A549 (cell line): ENCODE measurements at regions not wholly inside any gene's neighbourhood (a gene's known extent, or its start where the extent isn't known, plus 50 kb on each side); places are given as distances from the start of the nearest gene placed in this dataset.

Experiments
- ATAC-seq, 2 experiments: fragments of 200-7000 bp in 1 of 2; fragments of >200 bp in 1 of 2; cut with Nextera tagmentation in 1 of 2; cut with Tn5 transposase in 1 of 2; 3 replicates each; pipeline versions ENCODE4 v1.8.0 to v1.9.1; 2018 to 2020; ENCODE audit warnings: mild to moderate bottlenecking in 1 of 2, moderate library complexity in 1 of 2
- CTCF ChIA-PET: fragments of 300-600 bp; sonication (Branson Sonifier 250); formaldehyde crosslinking; extraction: SDS; loops from one replicate; lab custom pipeline; 2021; ENCODE audit warnings: antibody characterized with exemption, inconsistent platforms; lab: Yijun Ruan, JAX
- POLR2A ChIA-PET: fragments of 350-600 bp; formaldehyde crosslinking; extraction: SDS; loops from one replicate; lab custom pipeline; 2021; ENCODE audit warnings: antibody characterized with exemption, inconsistent platforms; lab: Yijun Ruan, JAX
- DNase-seq, 2 experiments: peaks; one replicate each; pipeline versions ENCODE4 v3.0.0 to v3.0.0-alpha.2; 2011 to 2016; ENCODE audit warnings: low read depth in 1 of 2, low spot score in 1 of 2
- FAIRE-seq: peaks from 2 replicates; lab custom pipeline; 2011; peaks lifted over from hg19 to GRCh38; lab: Jason Lieb, UNC
- H3K27ac ChIP-seq, 2 experiments: fragments of >200 bp; sonication (Bioruptor Twin); formaldehyde crosslinking; 3 replicates each; pipeline ENCODE4 v1.5.1; 2016 to 2017
- H3K4me1 ChIP-seq: fragments of >200 bp; sonication (Bioruptor Twin); formaldehyde crosslinking; 3 replicates; pipeline ENCODE4 v1.6.1; 2016
- H3K4me2 ChIP-seq: fragments of >200 bp; sonication (Bioruptor Twin); formaldehyde crosslinking; 3 replicates; pipeline ENCODE4 v1.6.1; 2016
- H3K4me3 ChIP-seq: fragments of >200 bp; sonication (Bioruptor Twin); formaldehyde crosslinking; 3 replicates; pipeline ENCODE4 v1.5.1; 2016
- H3K9me3 ChIP-seq: fragments of >200 bp; sonication (Bioruptor Twin); formaldehyde crosslinking; 3 replicates; pipeline ENCODE4 v1.6.1; 2016
- BHLHE40 ChIP-seq: IDR thresholded peaks from 2 replicates; pipeline ENCODE4 v1.6.1; 2012; ENCODE audit warnings: low read depth, low read length, inconsistent platforms
- CBX8 ChIP-seq: fragments of 200-600 bp; sonication (generic); IDR thresholded peaks from 2 replicates; pipeline ENCODE4 v1.6.1; 2016
- CEBPB ChIP-seq, 2 experiments: fragments of >200 bp in 1 of 2; sonication (Bioruptor Twin) in 1 of 2; formaldehyde crosslinking in 1 of 2; IDR thresholded peaks; 2 replicates each; pipeline ENCODE4 v1.6.1; 2012 to 2016
- EP300 ChIP-seq, 2 experiments: fragments of >200 bp; sonication (Bioruptor Twin); formaldehyde crosslinking; IDR thresholded peaks; 2 replicates in 1 of 2; 3 replicates in 1 of 2; pipeline ENCODE4 v1.6.1; 2016 to 2017
- FOXS1 ChIP-seq: fragments of 250-450 bp; sonication (Bioruptor Pico); IDR thresholded peaks from 2 replicates; pipeline ENCODE4 v1.5.0; 2020; ENCODE audit warnings: mild to moderate bottlenecking, moderate library complexity
- GATA3 ChIP-seq: IDR thresholded peaks from 2 replicates; pipeline ENCODE4 v1.6.1; 2012; ENCODE audit warnings: borderline replicate concordance
- HEYL ChIP-seq: fragments of 250-450 bp; sonication (Bioruptor Pico); IDR thresholded peaks from 2 replicates; pipeline ENCODE4 v1.8.0; 2021; ENCODE audit warnings: mild to moderate bottlenecking, moderate library complexity
- HOXB5 ChIP-seq: fragments of 250-450 bp; sonication (Bioruptor Pico); IDR thresholded peaks from 2 replicates; pipeline ENCODE4 v1.5.0; 2020; ENCODE audit warnings: mild to moderate bottlenecking, moderate library complexity
- JUN ChIP-seq, 2 experiments: fragments of >200 bp; sonication (Bioruptor Twin); formaldehyde crosslinking; IDR thresholded peaks; 2 replicates in 1 of 2; 3 replicates in 1 of 2; pipeline ENCODE4 v1.6.1; 2016 to 2017
- KDM5A ChIP-seq: fragments of 200-600 bp; sonication (generic); IDR thresholded peaks from 2 replicates; pipeline ENCODE4 v1.6.1; 2016; ENCODE audit warnings: antibody characterized with exemption, mild to moderate bottlenecking
- MAZ ChIP-seq: fragments of 150-350 bp; IDR thresholded peaks from 2 replicates; pipeline ENCODE4 v1.6.1; 2014; ENCODE audit warnings: antibody characterized with exemption, low read depth, low read length, borderline replicate concordance
- NPAS2 ChIP-seq: fragments of 250-450 bp; sonication (Bioruptor Pico); IDR thresholded peaks from 2 replicates; pipeline ENCODE4 v1.8.0; 2022; ENCODE audit warnings: mild to moderate bottlenecking, moderate library complexity, borderline replicate concordance
- PHF8 ChIP-seq: fragments of 200-600 bp; sonication (generic); IDR thresholded peaks from 2 replicates; pipeline ENCODE4 v1.6.1; 2016; ENCODE audit warnings: low read depth, mild to moderate bottlenecking, antibody characterized with exemption, moderate library complexity, borderline replicate concordance
- RCOR1 ChIP-seq: fragments of 150-350 bp; IDR thresholded peaks from 2 replicates; pipeline ENCODE4 v1.6.1; 2014; ENCODE audit warnings: antibody characterized with exemption, low read length, low read depth
- RFX5 ChIP-seq: fragments of 450-650 bp; IDR thresholded peaks from 2 replicates; pipeline ENCODE4 v1.7.1; 2014; ENCODE audit warnings: antibody characterized with exemption, mild to moderate bottlenecking, moderate library complexity
- RNF2 ChIP-seq: fragments of 200-600 bp; sonication (generic); IDR thresholded peaks from 2 replicates; pipeline ENCODE4 v1.6.1; 2016; ENCODE audit warnings: low read depth, mild to moderate bottlenecking, antibody characterized with exemption, moderate library complexity, borderline replicate concordance
- SMC3 ChIP-seq: fragments of >200 bp; sonication (Bioruptor Twin); formaldehyde crosslinking; IDR thresholded peaks from 3 replicates; pipeline ENCODE4 v1.6.1; 2018; ENCODE audit warnings: inconsistent platforms
- TP53 ChIP-seq: fragments of 250-450 bp; sonication (Bioruptor Pico); IDR thresholded peaks from 2 replicates; pipeline ENCODE4 v1.5.0; 2021; ENCODE audit warnings: mild to moderate bottlenecking, moderate library complexity
- ZC3H11A ChIP-seq: fragments of 450-650 bp; IDR thresholded peaks from 2 replicates; pipeline ENCODE4 v1.6.1; 2014; ENCODE audit warnings: antibody characterized with exemption, mild to moderate bottlenecking
- ZFP36 ChIP-seq: fragments of 450-650 bp; IDR thresholded peaks from 2 replicates; pipeline ENCODE4 v1.6.1; 2014; ENCODE audit warnings: borderline replicate concordance; ENCODE audit not compliant: partially characterized antibody
- ZSCAN20 ChIP-seq: fragments of 250-450 bp; sonication (Bioruptor Pico); IDR thresholded peaks from 2 replicates; pipeline ENCODE4 v1.8.0; 2022; ENCODE audit warnings: mild to moderate bottlenecking, moderate library complexity
- WGBS: methylation state at CpG from one replicate; pipeline ENCODE4 v1.1.6; 2017; ENCODE audit errors: missing lambda C conversion rate; 5-methylcytosine and 5-hydroxymethylcytosine counted together
- TF ChIP-seq, protein P1 (sequence below): IDR thresholded peaks from 2 replicates; pipeline ENCODE4 v1.6.1; 2012; ENCODE audit warnings: low read depth, borderline replicate concordance
- TF ChIP-seq, protein P2 (sequence below): IDR thresholded peaks from 2 replicates; pipeline ENCODE4 v1.6.1; 2012
- TF ChIP-seq, protein P3 (sequence below): fragments of 200-600 bp; sonication (generic); IDR thresholded peaks from 2 replicates; pipeline ENCODE4 v1.6.1; 2016; ENCODE audit warnings: antibody characterized with exemption, mild to moderate bottlenecking, moderate library complexity
- TF ChIP-seq, protein P4 (sequence below): fragments of >200 bp; sonication (Bioruptor Twin); formaldehyde crosslinking; IDR thresholded peaks from 3 replicates; pipeline ENCODE4 v1.5.1; 2016

DNA sequence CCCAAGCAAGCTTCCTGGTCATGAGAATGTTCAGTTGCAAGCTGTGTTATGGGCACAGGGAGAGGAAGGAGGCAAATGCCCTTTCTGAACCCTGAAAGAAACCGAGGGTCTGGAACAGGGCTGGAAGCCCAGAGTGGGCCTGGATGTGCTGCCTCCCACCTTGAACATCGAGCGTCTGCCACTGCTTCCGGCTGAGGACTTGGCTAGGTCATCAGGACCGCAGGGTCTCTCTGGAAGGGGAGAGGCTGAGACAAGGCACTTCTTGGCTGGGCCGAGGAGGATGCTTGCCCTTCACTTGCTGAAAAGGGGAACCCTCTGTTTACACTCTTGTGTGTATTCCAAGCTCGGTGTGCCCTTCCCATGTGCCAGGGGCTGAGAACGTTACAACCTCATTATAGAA lies 168.0 kb upstream of the C1orf174 start (continued):
- TF ChIP-seq, protein P1, sequence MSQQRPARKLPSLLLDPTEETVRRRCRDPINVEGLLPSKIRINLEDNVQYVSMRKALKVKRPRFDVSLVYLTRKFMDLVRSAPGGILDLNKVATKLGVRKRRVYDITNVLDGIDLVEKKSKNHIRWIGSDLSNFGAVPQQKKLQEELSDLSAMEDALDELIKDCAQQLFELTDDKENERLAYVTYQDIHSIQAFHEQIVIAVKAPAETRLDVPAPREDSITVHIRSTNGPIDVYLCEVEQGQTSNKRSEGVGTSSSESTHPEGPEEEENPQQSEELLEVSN = no peak
- no peak for TF ChIP-seq PHF8

DNA sequence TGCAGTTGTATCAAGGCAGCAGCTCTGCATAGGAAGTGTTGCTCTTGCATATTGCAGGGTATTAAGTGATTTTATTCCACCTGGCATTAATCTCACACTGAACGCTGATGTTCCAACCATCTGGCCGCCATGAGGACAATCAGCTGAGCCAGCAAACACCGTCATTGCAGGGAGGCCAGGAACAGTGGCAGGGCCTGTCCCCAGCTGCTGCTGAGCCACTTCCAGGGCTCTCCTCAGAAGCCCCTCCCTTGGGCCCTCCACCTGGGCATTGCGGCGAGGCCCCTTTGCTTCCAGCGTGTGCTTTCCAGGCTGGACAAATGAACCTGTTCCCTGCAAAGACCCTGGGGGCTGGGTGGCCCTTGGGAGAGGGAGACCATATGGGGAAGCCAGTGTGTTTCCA lies 171.6 kb upstream of the C1orf174 start:
- no peak for DNase-seq
- POLR2A ChIA-PET = no interaction called here

DNA sequence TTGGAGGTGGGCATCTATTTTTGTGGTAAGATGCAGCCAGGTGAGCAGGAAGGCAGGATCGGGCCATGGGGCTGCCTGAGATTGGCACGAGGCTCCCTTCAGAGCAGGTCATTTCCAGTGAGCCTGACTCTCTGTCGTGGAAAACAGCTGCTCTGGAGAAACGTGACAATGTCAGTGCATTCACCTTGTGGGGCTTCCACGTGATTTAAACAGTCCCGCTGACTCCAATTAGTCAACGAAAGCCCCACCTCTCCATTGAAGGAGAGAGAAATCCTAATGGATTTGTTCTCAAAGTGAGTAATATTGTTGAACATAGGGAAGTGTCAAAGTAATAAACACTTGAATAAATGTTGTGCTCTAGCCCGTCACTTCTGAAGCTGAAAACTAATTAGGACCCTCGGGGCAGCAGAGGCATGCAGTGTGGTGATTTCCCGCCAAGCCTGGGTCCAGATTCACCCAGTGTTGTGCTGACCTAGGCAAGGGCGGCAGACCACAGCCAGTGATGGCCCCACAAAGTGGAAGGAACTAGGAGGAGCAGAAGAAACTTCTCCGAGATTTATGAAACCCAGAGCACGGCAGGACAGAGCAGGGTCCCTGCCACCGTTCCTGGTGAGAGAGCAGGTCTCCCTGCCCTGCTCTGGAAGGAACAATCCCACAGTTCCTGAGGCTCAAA lies 172.5 kb upstream of the C1orf174 start:
- no peak for FAIRE-seq
- ATAC-seq = no peak
- DNase-seq = no peak
- no peak for TF ChIP-seq TP53 (CRISPR knock-in tag)
- TF ChIP-seq NPAS2 (CRISPR knock-in tag) = no peak
- TF ChIP-seq BHLHE40 = no peak
- TF ChIP-seq, protein P1 = no peak
- no peak for TF ChIP-seq CEBPB (IDR thresholded peaks at IDR 0.05)
- no peak for TF ChIP-seq EP300 (IDR thresholded peaks at IDR 0.05)
- TF ChIP-seq RCOR1 = no peak
- no peak for TF ChIP-seq SMC3
- TF ChIP-seq HOXB5 = no peak
- TF ChIP-seq KDM5A = no peak
- H3K4me1 ChIP-seq = no peaks in the 10 kb centered on the region
- ChIA-PET CTCF (no interaction called here), POLR2A (no interaction called here)
- H3K4me3 ChIP-seq = no peak overlapping the region
- no peak overlapping the region for H3K4me2 ChIP-seq
- no peak overlapping the region for H3K27ac ChIP-seq
- WGBS = 10% methylated on average over 11 of the region's 14 CpGs
- H3K9me3 ChIP-seq = no peaks in the 10 kb centered on the region

More for the DNA sequence above, 171.6 kb upstream of the C1orf174 start:
- ATAC-seq = no peak
- FAIRE-seq = no peak
- H3K27ac ChIP-seq = no peak overlapping the region
- CTCF ChIA-PET = no interaction called here
- H3K4me2 ChIP-seq = no peak overlapping the region
- WGBS = 28% methylated on average over 5 of the region's 6 CpGs
- H3K4me3 ChIP-seq = no peak overlapping the region
- H3K4me1 ChIP-seq = no peaks in the 10 kb centered on the region
- no peaks in the 10 kb centered on the region for H3K9me3 ChIP-seq
- TF ChIP-seq RFX5 (no peak), GATA3 (no peak), ZSCAN20 (CRISPR knock-in tag) (no peak), RNF2 (no peak), MAZ (no peak), JUN (IDR thresholded peaks at IDR 0.05) (no peak), ZFP36 (no peak), HOXB5 (no peak), FOXS1 (CRISPR knock-in tag) (no peak), HEYL (CRISPR knock-in tag) (no peak), KDM5A (no peak), EP300 (IDR thresholded peaks at IDR 0.05) (no peak), CEBPB (IDR thresholded peaks at IDR 0.05) (no peak), CBX8 (no peak), ZC3H11A (no peak)
- TF ChIP-seq, protein P2, sequence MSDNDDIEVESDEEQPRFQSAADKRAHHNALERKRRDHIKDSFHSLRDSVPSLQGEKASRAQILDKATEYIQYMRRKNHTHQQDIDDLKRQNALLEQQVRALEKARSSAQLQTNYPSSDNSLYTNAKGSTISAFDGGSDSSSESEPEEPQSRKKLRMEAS = no peak
- TF ChIP-seq, protein P3, sequence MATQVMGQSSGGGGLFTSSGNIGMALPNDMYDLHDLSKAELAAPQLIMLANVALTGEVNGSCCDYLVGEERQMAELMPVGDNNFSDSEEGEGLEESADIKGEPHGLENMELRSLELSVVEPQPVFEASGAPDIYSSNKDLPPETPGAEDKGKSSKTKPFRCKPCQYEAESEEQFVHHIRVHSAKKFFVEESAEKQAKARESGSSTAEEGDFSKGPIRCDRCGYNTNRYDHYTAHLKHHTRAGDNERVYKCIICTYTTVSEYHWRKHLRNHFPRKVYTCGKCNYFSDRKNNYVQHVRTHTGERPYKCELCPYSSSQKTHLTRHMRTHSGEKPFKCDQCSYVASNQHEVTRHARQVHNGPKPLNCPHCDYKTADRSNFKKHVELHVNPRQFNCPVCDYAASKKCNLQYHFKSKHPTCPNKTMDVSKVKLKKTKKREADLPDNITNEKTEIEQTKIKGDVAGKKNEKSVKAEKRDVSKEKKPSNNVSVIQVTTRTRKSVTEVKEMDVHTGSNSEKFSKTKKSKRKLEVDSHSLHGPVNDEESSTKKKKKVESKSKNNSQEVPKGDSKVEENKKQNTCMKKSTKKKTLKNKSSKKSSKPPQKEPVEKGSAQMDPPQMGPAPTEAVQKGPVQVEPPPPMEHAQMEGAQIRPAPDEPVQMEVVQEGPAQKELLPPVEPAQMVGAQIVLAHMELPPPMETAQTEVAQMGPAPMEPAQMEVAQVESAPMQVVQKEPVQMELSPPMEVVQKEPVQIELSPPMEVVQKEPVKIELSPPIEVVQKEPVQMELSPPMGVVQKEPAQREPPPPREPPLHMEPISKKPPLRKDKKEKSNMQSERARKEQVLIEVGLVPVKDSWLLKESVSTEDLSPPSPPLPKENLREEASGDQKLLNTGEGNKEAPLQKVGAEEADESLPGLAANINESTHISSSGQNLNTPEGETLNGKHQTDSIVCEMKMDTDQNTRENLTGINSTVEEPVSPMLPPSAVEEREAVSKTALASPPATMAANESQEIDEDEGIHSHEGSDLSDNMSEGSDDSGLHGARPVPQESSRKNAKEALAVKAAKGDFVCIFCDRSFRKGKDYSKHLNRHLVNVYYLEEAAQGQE = no peak
- TF ChIP-seq, protein P4, sequence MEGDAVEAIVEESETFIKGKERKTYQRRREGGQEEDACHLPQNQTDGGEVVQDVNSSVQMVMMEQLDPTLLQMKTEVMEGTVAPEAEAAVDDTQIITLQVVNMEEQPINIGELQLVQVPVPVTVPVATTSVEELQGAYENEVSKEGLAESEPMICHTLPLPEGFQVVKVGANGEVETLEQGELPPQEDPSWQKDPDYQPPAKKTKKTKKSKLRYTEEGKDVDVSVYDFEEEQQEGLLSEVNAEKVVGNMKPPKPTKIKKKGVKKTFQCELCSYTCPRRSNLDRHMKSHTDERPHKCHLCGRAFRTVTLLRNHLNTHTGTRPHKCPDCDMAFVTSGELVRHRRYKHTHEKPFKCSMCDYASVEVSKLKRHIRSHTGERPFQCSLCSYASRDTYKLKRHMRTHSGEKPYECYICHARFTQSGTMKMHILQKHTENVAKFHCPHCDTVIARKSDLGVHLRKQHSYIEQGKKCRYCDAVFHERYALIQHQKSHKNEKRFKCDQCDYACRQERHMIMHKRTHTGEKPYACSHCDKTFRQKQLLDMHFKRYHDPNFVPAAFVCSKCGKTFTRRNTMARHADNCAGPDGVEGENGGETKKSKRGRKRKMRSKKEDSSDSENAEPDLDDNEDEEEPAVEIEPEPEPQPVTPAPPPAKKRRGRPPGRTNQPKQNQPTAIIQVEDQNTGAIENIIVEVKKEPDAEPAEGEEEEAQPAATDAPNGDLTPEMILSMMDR = no peak
